Endothelial cell of umbilical vein (primary cell): ENCODE measurements at regions not wholly inside any gene's neighbourhood (a gene's known extent, or its start where the extent isn't known, plus 50 kb on each side); places are given as distances from the start of the nearest gene placed in this dataset.

Source experiments
- BruUV-seq: library from RNA; stranded (reverse); fragments of 400-500 nt; replicated peaks from 2 replicates; lab custom pipeline; 2021; lab: Mats Ljungman, UMichigan
- CTCF ChIA-PET: fragments of 300-600, 350-600 bp; sonication (Branson Sonifier 250); formaldehyde crosslinking; loops from one replicate; lab custom pipeline; 2021; ENCODE audit warnings: antibody characterized with exemption, inconsistent platforms; lab: Charles Lee
- POLR2A ChIA-PET: fragments of 300-600, 350-600 bp; sonication (Branson Sonifier 250); formaldehyde crosslinking; loops from one replicate; lab custom pipeline; 2021; ENCODE audit warnings: antibody characterized with exemption, inconsistent platforms; lab: Charles Lee
- DNase-seq: peaks from one replicate; pipeline ENCODE4 v3.0.0-alpha.2; 2011; ENCODE audit warnings: low read depth, low spot score
- FAIRE-seq: peaks from 2 replicates; lab custom pipeline; 2011; peaks lifted over from hg19 to GRCh38; lab: Jason Lieb, UNC
- H2AFZ ChIP-seq: 2 replicates; pipeline ENCODE4 v1.6.0; 2012; ENCODE audit warnings: low read depth, low read length, control low read depth, inconsistent platforms
- H3K27ac ChIP-seq: 2 replicates; pipeline ENCODE4 v1.5.1; 2011; ENCODE audit warnings: low read depth, mild to moderate bottlenecking, control low read depth, low read length, moderate library complexity; ENCODE audit not compliant: insufficient read depth
- H3K27me3 ChIP-seq, 2 experiments: 2 replicates each; pipeline versions ENCODE4 v1.6.0 to v1.6.1; 2011; ENCODE audit warnings: low read length in 2 of 2, mixed read lengths in 1 of 2; ENCODE audit not compliant: control insufficient read depth in 2 of 2, insufficient read depth in 2 of 2
- H3K36me3 ChIP-seq, 2 experiments: 2 replicates in 1 of 2; 3 replicates in 1 of 2; pipeline ENCODE4 v1.5.1; 2011; ENCODE audit warnings: low read length in 2 of 2, mild to moderate bottlenecking in 1 of 2, moderate library complexity in 1 of 2; ENCODE audit not compliant: control insufficient read depth in 2 of 2, insufficient read depth in 2 of 2; ENCODE audit errors: extremely low read depth in 1 of 2
- H3K4me1 ChIP-seq: 3 replicates; pipeline ENCODE4 v1.5.1; 2011; ENCODE audit warnings: mild to moderate bottlenecking, low read length; ENCODE audit not compliant: control insufficient read depth, insufficient read depth; ENCODE audit errors: extremely low read depth
- H3K4me2 ChIP-seq: 2 replicates; pipeline ENCODE4 v1.6.1; 2011; ENCODE audit warnings: low read length, control low read depth, mixed read lengths; ENCODE audit not compliant: insufficient read depth
- H3K4me3 ChIP-seq, 3 experiments: fragments of 200-600 bp in 1 of 3; sonication (generic), shearing (Covaris generic) in 1 of 3; replicated peaks in 1 of 3; 2 replicates each; pipeline ENCODE4 v1.5.1; 2011 to 2016; ENCODE audit warnings: control low read depth in 3 of 3, low read length in 3 of 3, mild to moderate bottlenecking in 2 of 3, inconsistent platforms in 1 of 3, low read depth in 1 of 3, moderate library complexity in 1 of 3; ENCODE audit not compliant: insufficient read depth in 1 of 3
- H3K79me2 ChIP-seq: 2 replicates; pipeline ENCODE4 v1.6.0; 2012; ENCODE audit warnings: low read length, inconsistent platforms; ENCODE audit not compliant: control insufficient read depth, insufficient read depth
- H3K9ac ChIP-seq: replicated peaks from 2 replicates; pipeline ENCODE3; 2011; ENCODE audit warnings: low read length, control low read depth; ENCODE audit not compliant: insufficient read depth; ENCODE audit errors: extremely low read depth
- H3K9me1 ChIP-seq: replicated peaks from 3 replicates; pipeline ENCODE4 v1.6.0; 2011; ENCODE audit warnings: mild to moderate bottlenecking, low read length; ENCODE audit not compliant: control insufficient read depth, insufficient read depth; ENCODE audit errors: extremely low read depth
- H3K9me3 ChIP-seq: replicated peaks from 2 replicates; pipeline ENCODE4 v1.5.1; 2012; ENCODE audit warnings: low read length, inconsistent platforms; ENCODE audit not compliant: control insufficient read depth, insufficient read depth
- H4K20me1 ChIP-seq: replicated peaks from 2 replicates; pipeline ENCODE3; 2011; ENCODE audit warnings: mild to moderate bottlenecking, low read length; ENCODE audit not compliant: control insufficient read depth, insufficient read depth; ENCODE audit errors: extremely low read depth
- EZH2 ChIP-seq: IDR thresholded peaks from 2 replicates; pipeline ENCODE4 v1.6.1; 2012; ENCODE audit warnings: borderline replicate concordance, low read depth, mild to moderate bottlenecking, moderate library complexity, low read length, inconsistent platforms; ENCODE audit not compliant: severe bottlenecking
- FOS ChIP-seq: IDR thresholded peaks from 2 replicates; pipeline ENCODE4 v1.6.1; 2011; ENCODE audit warnings: mild to moderate bottlenecking, low read length, moderate library complexity, borderline replicate concordance; ENCODE audit not compliant: insufficient read depth
- GATA2 ChIP-seq: IDR thresholded peaks from 2 replicates; pipeline ENCODE4 v1.7.0; 2011; ENCODE audit warnings: low read depth, mild to moderate bottlenecking, moderate library complexity, mixed read lengths, low read length; ENCODE audit not compliant: insufficient read length, insufficient read depth
- JUN ChIP-seq: IDR thresholded peaks from 2 replicates; pipeline ENCODE4 v1.6.1; 2011; ENCODE audit warnings: borderline replicate concordance, low read depth; ENCODE audit not compliant: insufficient read length, insufficient read depth
- MAX ChIP-seq: IDR thresholded peaks from 2 replicates; pipeline ENCODE4 v1.6.1; 2011; ENCODE audit not compliant: insufficient read depth, insufficient read length
- MYC ChIP-seq: IDR thresholded peaks from one replicate; pipeline ENCODE4 v1.6.1; 2011; ENCODE audit warnings: mild to moderate bottlenecking, low read depth, low read length
- POLR2A ChIP-seq: IDR thresholded peaks from 2 replicates; pipeline ENCODE4 v1.6.1; 2012; ENCODE audit warnings: low read depth, mild to moderate bottlenecking, control low read depth, low read length
- POLR2AphosphoS5 ChIP-seq: IDR thresholded peaks from 2 replicates; pipeline ENCODE4 v1.6.1; 2012; ENCODE audit warnings: low read depth, mild to moderate bottlenecking, control low read depth, low read length, moderate library complexity; ENCODE audit not compliant: insufficient read depth
- dilution Hi-C: fragments of 300-500 bp; cut with MboI; formaldehyde crosslinking; loops from one replicate; pipeline ENCODE4 v1.15.0; 2019; ENCODE audit warnings: low sequenced_read_pairs; ENCODE audit not compliant: extremely low pct_ligation_motif_present
- intact Hi-C: fragments of 100-400 bp; cut with micrococcal nuclease; formaldehyde crosslinking; loops from one replicate; pipeline ENCODE4 v1.10.0; 2022
- TF ChIP-seq, protein P1 (sequence below), 2 donors: IDR thresholded peaks; 1 replicate in 1 of 2; 2 replicates in 1 of 2; pipeline ENCODE4 v1.5.1; 2011; ENCODE audit warnings: low read length in 2 of 2, mild to moderate bottlenecking in 2 of 2, moderate library complexity in 2 of 2, control low read depth in 1 of 2, inconsistent platforms in 1 of 2, low read depth in 1 of 2; ENCODE audit not compliant: insufficient read depth in 1 of 2; ENCODE audit errors: extremely low read depth in 1 of 2

GRCh38 chrX:34999702-35000101 is 57.1 kb downstream of the FAM47B start:
- CTCF ChIA-PET: no interaction called here
- dilution Hi-C loops: no loop called here

DNA sequence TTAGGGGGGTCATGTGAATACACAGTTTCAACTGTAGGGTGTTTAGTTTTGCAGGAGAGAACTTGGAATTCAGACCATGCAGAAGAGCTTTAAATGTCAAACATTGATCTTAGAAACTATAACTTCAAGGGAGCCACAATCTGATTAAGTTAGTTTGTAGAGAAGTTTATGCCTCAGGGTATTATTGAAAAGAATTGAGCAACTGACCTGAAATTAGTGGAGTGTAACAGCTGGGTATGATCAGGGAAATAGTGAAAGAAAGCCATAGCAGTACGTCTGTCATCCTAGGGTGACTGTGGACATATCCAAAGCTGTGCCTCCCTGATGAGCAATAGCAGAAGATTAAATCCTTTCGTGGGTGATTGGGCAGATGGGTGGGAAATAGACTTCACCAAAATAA is 63.8 kb downstream of the FAM47B start:
- Histone ChIP-seq H3K27ac (no peak overlapping the region), H3K9ac (no peak overlapping the region), H3K9me3 (no peaks in the 10 kb centered on the region), H3K4me1 (no peaks in the 10 kb centered on the region), H4K20me1 (no peaks in the 10 kb centered on the region), H3K36me3 (no peaks in the 10 kb centered on the region), H3K4me3 (no peak overlapping the region), H3K27me3 (no peaks in the 10 kb centered on the region), H3K4me2 (no peak overlapping the region), H3K9me1 (no peaks in the 10 kb centered on the region), H2AFZ (no peak overlapping the region), H3K79me2 (no peaks in the 10 kb centered on the region)
- no peak for DNase-seq
- FAIRE-seq: no peak
- intact Hi-C loops (no loop called here), dilution Hi-C loops (no loop called here)
- ChIA-PET POLR2A (no interaction called here), CTCF (no interaction called here)
- no peak for TF ChIP-seq EZH2
- TF ChIP-seq JUN: no peak
- no peak for TF ChIP-seq MYC
- TF ChIP-seq POLR2AphosphoS5: no peak
- TF ChIP-seq POLR2A: no peak
- TF ChIP-seq GATA2: no peak
- no peak for TF ChIP-seq FOS
- no peak for TF ChIP-seq MAX
- TF ChIP-seq, protein P1, sequence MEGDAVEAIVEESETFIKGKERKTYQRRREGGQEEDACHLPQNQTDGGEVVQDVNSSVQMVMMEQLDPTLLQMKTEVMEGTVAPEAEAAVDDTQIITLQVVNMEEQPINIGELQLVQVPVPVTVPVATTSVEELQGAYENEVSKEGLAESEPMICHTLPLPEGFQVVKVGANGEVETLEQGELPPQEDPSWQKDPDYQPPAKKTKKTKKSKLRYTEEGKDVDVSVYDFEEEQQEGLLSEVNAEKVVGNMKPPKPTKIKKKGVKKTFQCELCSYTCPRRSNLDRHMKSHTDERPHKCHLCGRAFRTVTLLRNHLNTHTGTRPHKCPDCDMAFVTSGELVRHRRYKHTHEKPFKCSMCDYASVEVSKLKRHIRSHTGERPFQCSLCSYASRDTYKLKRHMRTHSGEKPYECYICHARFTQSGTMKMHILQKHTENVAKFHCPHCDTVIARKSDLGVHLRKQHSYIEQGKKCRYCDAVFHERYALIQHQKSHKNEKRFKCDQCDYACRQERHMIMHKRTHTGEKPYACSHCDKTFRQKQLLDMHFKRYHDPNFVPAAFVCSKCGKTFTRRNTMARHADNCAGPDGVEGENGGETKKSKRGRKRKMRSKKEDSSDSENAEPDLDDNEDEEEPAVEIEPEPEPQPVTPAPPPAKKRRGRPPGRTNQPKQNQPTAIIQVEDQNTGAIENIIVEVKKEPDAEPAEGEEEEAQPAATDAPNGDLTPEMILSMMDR (IDR thresholded peaks at IDR 0.05; ENCODE audit: extremely low read depth in 1 of 2, insufficient read depth in 1 of 2, low read depth in 1 of 2, low read length in 2 of 2): no peak
- BruUV-seq: no TSS peak

More at GRCh38 chrX:34999702-35000101, 57.1 kb downstream of the FAM47B start:
- FAIRE-seq (no peak), DNase-seq (no peak)
- Histone ChIP-seq H3K27me3 (no peaks in the 10 kb centered on the region), H3K9me1 (no peaks in the 10 kb centered on the region), H2AFZ (no peak overlapping the region), H3K4me3 (no peak overlapping the region), H3K4me2 (no peak overlapping the region), H3K9me3 (no peaks in the 10 kb centered on the region), H3K9ac (no peak overlapping the region), H3K79me2 (no peaks in the 10 kb centered on the region), H3K27ac (no peak overlapping the region), H3K36me3 (no peaks in the 10 kb centered on the region), H3K4me1 (no peaks in the 10 kb centered on the region), H4K20me1 (no peaks in the 10 kb centered on the region)
- no TSS peak for BruUV-seq
- intact Hi-C loops: no loop called here
- POLR2A ChIA-PET: no interaction called here
- no peak for TF ChIP-seq GATA2
- TF ChIP-seq, protein P1 (IDR thresholded peaks at IDR 0.05; ENCODE audit: extremely low read depth in 1 of 2, insufficient read depth in 1 of 2, low read depth in 1 of 2, low read length in 2 of 2): no peak
- no peak for TF ChIP-seq JUN
- TF ChIP-seq POLR2AphosphoS5: no peak
- TF ChIP-seq POLR2A: no peak
